IPS DF 4.7 (cell line): ENCODE measurements at regions not wholly inside any gene's neighbourhood (a gene's known extent, or its start where the extent isn't known, plus 50 kb on each side); places are given as distances from the start of the nearest gene placed in this dataset.

Experiments used
- DNase-seq: peaks from one replicate; pipeline ENCODE4 v3.0.0-alpha.2; 2013; ENCODE audit warnings: low spot score; ENCODE audit errors: extremely low read depth

DNA sequence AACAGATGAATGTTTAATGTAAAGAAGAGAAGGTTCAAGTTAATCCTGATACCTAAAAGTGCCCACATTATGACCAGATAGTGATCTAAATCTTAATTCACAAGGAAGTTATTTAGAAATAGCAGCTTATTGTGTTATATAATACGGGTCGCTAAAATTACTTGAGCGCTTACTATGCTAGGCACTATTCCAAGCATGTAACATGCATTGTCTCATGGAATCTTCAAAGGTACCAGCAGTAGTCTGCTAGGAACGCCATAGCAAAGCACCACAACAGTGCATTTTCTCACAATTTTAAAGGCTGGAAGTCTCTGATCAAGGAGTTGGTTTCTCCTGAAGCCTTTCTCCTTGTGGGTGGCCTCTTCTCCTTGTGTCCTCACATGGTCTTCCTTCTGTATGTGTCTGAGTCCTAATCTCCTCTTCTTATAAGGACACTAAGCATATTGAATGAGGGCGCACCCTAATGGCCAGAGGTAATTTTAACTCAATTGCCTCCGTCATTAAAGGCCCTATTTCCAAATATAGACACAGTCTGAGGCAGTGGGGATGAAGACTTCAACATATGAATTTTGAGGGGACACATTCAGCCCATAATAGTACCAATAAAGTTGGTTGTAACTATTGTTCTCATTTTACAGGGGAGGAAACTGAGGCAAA, 118.4 kb downstream of the LRRC30 start:
- no peak for DNase-seq

DNA sequence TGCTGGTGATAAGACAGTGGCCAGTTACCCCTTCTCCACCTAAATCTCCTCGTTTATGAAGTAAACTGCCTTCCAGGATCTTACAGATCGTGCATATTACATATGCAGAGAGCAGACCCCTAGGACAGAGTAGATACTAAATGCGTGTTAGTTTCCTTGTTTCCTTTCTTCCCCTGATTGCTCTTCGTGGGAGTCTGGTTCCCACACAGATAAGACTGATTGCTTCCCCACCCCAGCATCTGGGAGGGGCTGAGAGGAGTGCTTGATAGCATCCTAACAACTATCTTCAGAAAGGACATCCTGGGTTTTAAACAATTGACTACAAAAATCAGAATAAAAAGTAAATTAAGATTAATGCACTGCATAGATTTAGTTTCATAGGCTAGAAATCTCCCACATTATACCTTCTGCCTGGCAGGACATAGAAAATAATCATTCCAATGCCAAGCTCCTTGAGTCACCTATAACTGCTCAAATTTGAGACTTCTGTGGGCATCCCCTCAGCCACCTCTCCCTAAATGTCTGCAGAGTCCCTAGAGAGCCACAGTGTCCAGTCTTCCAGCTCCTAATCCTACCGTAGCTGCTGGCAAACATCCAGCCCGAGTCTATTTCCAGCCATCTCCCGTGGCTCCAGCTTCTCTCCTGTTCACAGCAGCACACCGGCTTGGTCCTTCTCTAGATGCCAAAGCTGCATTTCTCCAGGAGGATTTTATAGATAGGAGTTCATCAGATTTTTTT, 128.3 kb downstream of the LRRC30 start:
- DNase-seq = no peak

DNA sequence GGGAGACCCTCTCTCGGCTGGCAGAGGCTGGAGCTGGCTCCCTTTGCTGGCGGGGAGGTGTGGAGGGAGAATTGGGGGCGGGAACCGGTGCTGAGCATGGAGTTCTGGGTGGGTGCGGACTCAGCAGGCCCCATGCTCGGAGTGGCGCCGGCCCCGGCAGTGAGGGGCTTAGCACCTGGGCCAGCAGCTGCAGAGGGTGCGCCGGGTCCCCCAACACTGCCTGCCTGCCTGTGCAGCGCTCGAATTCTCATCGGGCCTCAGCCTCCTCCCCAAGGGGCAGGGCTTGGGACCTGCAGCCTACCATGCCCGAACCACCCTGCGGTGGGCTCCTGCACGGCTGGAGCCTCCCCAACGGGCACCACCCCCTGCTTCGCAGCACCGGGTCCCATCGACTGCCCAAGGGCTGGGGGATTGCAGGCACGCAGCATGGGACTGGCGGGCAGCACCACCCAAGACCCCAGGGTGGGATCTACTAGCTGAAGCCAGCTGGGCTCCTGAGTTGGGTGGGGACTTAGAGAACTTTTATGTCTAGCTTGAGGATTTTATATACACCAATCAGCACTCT, 129.8 kb downstream of the LRRC30 start:
- DNase-seq = no peak

DNA sequence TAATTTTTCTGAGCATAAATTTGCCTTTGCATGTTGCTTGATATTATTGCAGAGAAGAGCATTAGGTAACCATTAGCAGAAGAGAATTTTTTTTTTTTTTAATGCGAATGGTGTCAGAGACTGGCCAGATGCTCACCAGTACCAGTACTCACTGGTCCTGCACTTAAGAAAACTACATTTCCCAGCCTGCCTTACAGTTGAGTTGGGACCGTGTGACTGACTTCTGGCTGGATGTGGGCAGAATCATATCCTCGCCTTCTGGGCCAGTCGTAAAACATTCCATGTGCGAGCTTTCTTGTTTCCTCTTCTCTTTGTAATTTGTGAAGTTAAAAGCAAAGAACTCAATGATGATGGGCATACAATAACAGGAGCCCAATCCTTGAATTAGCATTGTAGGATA, 132.4 kb downstream of the LRRC30 start:
- DNase-seq = no peak

DNA sequence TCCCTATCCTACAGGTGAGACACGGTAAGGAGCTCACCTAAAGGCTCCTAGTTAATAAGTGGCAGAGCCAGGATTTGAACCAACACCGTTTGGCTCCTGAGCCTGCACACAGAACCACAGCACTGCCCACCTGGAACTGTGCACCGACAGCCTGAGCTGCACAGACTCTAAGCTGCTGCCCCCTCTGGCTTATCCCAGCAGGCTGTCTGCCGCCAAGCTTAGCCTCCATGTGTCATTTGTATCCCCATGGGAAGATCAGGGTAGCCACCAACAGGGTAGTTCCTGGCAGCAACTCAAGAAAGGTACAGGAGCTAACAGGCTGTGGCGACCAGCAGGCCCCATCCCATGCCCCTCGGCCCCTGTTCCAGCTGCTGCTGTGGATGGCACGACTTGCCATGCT, 135.7 kb downstream of the LRRC30 start:
- DNase-seq = no peak

DNA sequence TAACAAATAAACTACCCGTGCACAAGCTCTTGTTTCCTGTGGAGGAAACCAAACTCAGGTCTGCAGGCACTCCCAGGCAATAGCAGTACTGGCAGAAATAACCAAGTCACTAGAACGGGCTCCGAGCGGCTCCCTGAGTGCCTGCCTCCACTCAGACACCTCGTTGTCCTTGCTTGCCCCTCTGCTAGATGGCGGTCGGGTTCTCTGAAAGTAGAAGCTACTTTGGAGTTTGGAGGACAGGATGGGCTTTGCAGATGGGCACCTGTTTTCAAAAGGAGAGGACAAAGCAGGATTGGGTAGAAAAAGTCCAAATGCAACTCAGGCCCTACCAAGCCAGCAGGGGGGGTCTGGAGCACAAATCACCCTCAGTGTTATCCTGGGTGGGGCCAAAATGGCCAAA, 136.4 kb downstream of the LRRC30 start:
- no peak for DNase-seq

DNA sequence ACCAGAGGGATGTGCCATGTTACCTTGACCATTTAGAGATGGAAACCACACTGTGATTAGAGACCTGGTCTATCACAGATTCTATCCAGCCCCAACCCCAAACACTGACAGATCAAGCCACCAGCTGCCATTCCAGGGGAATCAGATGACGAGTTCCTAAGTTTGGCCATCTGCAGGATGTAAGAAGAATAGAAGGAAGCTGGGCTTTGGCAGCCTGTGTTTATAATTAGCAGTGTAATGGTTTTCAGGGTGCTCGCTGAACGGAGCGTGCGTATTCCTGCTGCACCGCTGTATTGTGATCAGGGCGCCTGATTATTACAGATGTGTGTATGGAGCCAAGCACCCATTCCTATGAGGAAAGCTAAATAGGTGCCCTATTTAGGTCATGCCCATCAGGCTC, 138.1 kb downstream of the LRRC30 start:
- no peak for DNase-seq

DNA sequence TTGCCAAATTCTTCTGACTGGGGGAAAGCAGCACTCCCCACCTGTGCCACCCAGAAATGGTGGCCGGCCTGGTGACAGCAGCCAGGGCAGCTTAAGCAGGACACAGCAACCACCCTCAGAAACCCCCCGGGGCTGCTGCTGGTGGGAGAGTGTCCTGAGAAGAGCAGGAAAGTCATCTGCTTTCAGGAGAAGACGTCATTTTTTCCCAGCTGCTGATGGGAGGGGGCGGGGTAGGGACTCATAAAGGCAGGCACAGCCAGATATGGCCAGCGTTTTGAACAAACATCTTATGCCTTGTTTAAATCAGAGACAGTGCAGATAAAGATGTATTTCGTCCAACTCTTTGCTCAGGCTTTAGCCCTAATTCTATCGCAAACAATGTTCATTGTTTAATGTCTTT, 139.5 kb downstream of the LRRC30 start:
- DNase-seq = no peak

DNA sequence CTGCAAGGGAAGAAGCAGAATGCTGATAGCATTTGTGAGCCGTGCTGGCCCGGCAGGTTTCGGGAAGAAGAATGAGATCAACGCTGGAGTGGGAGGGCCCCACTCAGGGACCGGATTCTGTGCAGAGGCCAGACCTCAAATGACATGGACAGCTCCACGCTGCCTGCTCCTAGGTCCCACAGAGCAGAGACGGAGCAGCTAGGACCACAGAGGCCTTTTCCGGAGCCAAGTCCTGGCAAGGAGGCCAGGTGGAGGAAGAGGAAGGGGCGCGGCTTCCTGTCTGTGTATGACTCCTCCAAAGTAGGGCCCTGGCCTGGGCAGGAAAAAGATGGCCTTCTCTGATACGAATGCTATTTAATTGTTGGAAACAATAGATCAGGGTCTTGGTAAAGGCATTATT, 139.9 kb downstream of the LRRC30 start:
- no peak for DNase-seq

DNA sequence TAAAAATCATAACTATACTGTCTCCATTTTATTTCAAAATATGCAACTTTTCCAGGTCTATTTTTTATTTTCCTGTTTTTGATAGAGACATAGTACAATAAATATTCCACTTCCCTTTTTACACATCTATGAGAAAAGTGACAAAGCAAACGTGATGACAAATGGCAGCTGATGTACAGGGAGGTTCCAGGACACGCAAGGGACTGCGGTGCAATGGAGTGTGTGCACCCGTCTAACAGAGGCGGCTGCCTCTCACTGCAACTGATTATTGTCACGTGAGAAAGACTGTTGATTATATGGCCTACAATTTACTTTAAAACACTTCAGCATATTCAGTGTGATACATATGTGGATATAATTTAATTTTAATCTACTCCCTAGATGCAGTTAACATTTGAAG, 142.6 kb downstream of the LRRC30 start:
- no peak for DNase-seq

DNA sequence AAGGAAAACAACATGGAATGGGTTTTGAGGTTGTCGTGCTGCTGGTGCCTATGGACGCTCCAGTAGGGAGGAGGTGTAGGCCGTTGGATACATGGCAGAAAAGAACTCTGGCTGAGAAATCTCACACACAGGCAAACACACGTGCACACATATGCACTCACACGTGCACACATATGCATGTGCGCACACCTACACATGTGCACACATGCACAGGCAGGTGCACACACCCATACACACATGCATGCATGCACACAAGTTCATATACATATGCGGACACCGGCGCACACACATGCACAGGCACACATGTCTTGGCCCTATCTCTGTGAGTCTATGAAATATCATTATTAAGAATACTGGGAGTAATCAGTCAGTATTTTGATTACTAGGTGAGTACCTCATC, 150.4 kb downstream of the LRRC30 start:
- no peak for DNase-seq

DNA sequence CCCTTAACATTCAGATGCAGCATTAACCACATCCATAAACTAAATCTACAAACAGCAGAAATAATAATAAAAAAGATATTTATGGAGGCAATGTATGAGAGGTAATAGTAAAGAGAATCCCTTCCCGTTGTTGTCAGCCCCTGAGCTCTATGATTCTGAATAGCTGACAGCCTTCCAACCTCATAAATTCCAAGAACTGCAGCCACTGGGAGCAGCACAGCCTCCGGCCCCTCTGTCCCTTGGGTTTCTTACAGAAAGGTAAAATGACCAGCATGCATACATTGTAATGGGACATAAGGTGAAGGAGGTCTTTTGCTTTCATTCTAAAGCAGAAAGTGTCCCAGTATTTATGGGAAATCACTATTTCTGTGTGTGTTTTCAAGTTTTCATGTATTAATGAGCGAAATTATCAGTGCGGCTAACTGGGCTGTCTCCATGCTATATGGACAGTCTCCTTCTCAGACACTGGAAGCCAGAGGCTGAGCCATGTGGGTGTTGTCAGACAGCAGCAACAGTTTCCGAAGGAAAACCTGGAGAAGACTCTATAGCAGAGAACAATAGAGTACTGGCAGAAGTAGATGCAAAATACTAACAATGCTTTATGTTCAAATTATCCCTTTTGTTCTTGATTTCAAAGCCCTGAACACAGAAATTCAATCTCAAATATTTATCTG, 151.6 kb downstream of the LRRC30 start:
- DNase-seq = no peak

DNA sequence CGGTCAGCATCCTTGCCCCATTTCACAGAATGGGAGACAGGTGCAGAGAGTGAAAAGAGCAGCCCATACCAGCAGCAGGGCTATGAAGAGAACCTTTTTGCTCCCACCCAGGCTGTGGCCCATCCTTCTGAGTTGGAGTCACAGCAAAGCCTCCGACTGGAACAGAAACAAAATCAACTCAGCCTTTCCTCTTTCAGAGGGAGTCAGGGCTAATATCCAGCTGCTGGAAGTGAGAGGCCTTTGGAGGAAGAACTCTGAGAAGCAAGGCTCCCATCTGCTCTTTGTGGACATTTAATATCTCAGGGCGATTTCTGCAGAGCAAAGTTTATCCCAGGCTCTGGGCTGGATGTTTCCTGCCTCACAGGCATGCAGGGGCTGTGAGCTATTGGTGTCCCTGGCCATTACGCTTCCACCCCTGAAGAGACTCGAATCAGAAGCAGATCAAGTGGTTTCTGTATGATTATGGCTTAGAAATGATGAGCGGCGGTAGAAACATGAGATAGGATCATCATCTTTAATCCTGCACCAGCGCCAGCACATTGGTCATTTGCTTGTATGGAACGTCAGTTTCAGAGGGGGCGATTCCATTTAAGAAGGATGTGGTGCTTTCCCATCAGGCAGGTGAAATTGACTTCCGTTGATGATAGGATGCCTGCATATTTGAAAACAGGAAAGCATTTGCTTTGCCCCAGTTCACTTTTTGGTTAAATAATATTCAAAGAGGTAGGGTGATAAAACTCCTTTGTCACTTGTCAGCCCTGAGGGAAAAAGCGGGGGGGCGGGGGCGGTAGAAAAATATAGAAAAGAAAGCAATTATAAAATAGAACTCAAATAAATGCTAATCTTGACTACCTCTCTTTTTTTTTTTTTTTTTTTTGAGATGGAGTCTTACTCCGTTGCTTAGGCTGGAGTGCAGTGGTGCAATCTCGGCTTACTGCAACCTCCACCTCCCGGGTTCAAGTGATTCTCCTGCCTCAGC, 152.4 kb downstream of the LRRC30 start:
- DNase-seq = no peak

DNA sequence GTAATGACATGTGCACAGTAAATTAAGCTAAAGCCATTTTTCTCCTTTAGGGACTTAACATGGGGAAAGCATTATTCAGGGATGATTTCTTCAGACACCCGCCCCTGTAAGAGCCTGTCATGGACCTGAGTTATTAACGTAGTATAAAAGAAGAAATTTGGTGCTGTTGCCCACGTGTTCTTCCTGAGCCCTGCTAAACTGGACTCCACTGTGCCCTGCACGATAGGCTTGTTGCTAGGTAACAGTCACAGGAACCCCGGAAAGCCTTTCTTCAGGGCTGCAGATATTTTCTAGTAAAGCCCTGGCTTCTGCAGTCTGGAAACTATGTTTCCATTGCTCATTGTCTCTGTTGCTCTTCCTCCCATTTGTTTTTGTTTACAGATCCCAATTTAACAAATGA, 157.9 kb downstream of the LRRC30 start:
- DNase-seq = no peak

DNA sequence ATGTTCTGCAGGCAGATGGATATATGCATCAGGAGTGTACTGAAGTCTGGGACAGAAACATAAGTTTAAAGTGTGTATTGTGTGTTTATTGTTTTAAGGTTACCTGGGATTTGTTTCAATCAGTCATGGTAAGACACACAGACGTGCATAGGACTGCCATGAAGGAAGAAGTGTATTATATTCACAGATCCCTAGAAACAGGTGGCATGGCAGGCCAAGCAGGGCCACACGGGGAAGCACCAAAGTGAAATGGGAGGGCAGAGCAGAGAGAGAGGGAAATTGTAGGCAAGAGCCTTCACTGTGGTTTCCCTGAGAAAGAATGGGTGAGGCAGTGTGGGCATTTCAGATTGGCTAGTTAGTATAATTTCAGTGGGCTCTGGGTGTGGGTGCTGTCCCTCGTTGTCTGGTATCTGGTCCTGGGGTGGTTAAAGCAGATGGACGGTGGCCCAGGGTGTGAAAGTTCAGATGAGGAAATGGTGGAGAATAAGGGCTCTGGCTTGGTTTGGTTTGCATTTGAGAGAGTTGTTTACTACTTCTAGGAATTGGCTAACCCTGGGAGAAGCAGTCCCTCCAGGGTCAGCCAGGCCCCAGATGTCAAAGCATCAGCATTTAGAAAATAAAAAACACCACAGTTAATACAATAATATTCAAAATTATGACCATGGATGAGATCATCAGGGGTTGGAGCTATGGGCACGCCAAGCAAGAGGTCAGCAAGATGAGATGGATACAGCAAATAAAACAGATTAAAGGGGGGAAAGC, 160.0 kb downstream of the LRRC30 start:
- DNase-seq = no peak

DNA sequence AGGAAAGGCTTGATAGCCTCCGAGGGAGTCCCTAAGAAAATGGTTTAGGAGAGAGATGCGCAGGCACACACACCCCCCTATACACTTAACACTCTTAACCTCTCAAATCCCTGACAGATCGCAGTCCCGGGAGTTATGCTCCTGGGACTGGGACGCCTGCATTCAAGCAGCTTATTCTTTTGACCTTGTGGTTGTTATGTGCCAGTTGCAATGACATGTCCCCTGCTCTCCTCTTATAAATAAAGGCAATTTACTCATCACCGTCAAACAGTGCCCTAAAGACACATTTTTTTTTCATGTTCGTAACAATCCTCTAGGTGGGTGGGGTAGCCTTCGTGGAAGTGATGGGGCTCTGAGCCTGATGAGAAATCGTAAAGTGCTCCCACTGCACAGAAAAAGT, 162.2 kb downstream of the LRRC30 start:
- DNase-seq = no peak

DNA sequence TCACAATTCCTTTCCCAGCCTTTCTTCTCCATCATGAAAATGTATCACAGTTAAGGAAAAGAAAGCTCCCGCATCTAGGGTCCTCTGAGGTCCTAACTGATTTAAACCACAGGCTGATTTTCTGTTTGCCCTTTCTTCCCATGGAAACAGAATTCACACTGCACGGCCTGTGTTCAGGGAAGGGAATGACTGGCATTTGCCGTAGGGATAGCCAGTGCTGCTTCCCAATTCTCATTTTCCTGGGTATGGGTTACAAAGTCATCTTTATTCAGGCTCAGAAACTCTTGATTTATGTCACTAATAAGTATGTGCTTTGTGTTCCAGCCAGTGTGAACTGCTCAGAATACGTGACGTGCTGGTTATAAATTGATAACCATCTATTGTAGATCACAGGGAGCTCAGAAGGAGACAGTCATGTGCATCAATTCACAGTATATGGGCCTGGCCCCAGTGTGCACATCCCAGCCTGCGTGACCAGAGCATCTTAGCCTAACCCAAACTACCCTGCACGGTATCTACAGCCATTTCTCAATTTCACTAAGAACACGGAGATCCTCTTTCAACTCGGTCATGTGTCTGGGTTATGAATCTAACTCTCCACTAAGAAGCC, 163.3 kb downstream of the LRRC30 start:
- no peak for DNase-seq

DNA sequence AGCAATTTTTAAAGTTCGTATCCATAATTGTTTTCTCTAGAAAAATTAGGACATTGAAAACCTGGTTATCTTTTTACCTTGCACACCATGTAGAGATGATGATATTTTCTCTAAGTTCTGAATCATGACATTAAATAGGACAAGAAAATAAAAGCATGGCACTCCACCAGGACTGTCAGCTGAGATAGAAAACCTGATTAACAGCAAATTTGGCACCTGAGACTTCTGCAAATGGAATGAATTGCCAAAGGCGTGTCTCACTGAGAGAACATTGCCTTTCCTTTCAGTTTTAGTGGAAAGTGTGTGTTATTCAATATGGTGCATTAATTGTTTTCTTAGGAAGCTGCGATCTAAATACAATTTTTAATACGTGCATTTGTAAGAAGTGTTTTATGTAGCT, 164.7 kb downstream of the LRRC30 start:
- no peak for DNase-seq

DNA sequence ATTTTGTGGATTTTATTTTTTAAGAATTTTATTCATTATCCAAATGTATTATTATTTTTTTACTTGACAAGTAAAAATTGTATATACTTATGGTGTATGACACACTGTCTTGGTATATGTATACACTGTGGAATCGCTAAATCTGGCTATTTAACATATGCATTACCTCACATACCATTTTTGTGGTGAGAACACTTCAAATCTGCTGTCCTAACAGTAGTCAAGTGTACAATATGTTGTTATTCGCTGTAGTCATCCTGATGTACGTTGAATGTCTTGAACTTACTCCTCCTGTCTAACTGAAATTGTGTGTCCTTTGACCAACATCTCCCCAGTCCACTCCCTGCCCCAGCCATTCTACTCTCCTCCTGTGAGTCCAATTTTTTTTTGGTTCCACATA, 153.2 kb upstream of the PTPRM start:
- DNase-seq = no peak

DNA sequence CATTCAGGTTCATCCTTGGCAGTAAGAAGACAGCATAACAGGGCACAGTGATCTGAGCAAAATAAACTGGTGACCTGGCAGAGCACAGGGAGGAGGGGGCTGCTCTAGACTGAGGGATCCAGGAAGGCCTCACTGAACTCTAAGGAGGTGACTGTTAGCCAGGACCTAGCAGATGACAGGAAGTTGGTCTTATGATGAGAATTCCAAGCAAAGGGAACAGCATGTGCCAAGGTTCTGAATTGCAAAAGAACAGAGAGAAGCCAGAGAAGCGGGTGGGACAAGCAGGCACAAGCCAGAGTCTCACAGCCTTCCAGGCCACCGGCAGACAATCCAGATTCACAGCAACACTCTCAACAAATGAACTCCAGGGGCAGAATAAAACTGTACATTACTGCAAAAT, 152.7 kb upstream of the PTPRM start:
- DNase-seq = no peak
